SHP77 (cell line): ENCODE measurements at regions not wholly inside any gene's neighbourhood (a gene's known extent, or its start where the extent isn't known, plus 50 kb on each side); places are given as distances from the start of the nearest gene placed in this dataset.
A peak's percentile ranks its signal among the peaks of the same experiment; 100 is the strongest.
"Not testable (repeated sequence)": the region's sequence is repeated elsewhere in the genome, so short reads cannot be mapped to it uniquely, and the experiment has no call there.

Experiments
- DNase-seq, 2 experiments: peaks; one replicate each; lab custom pipeline; 2025; lab: John Stamatoyannopoulos, UW

- no peak for DNase-seq
Observed at GRCh38 chr4:187795737-187796136, 199.8 kb upstream of the ZFP42 start.

- DNase-seq, result no peak
Observed at GRCh38 chr4:187798385-187798784, 197.2 kb upstream of the ZFP42 start.

- DNase-seq, result no peak
Observed at GRCh38 chr4:187799735-187800134, 195.8 kb upstream of the ZFP42 start.

- DNase-seq, result no peak
Observed at GRCh38 chr4:187811591-187811990, 184.0 kb upstream of the ZFP42 start.

GRCh38 chr4:187814737-187815465 lies 180.7 kb upstream of the ZFP42 start:
- no peak for DNase-seq

GRCh38 chr4:187826725-187827124 lies 168.8 kb upstream of the ZFP42 start:
- DNase-seq, result peak; percentile 44 to 57

GRCh38 chr4:187827631-187828030 lies 167.9 kb upstream of the ZFP42 start:
- DNase-seq, result no peak

- DNase-seq, result no peak
Observed at GRCh38 chr4:187839765-187840164, 155.8 kb upstream of the ZFP42 start.

- DNase-seq, result no peak
Observed at GRCh38 chr4:187840814-187841213, 154.8 kb upstream of the ZFP42 start.

- no peak for DNase-seq
Observed at GRCh38 chr4:187849556-187850225, 145.9 kb upstream of the ZFP42 start.

- no peak for DNase-seq
Observed at GRCh38 chr4:187865914-187866313, 129.7 kb upstream of the ZFP42 start.

- DNase-seq, result no peak
Observed at GRCh38 chr4:187883049-187883448, 112.5 kb upstream of the ZFP42 start.

- no peak for DNase-seq
Observed at GRCh38 chr4:187883836-187884475, 111.6 kb upstream of the ZFP42 start.

GRCh38 chr4:187887906-187888305 lies 107.7 kb upstream of the ZFP42 start:
- no peak for DNase-seq

- no peak for DNase-seq
Observed at GRCh38 chr4:187889651-187890050, 105.9 kb upstream of the ZFP42 start.

GRCh38 chr4:187893418-187893817 lies 102.2 kb upstream of the ZFP42 start:
- no peak for DNase-seq

- no peak for DNase-seq
Observed at GRCh38 chr4:187903106-187903505, 92.5 kb upstream of the ZFP42 start.

- no peak for DNase-seq
Observed at GRCh38 chr4:187903700-187904099, 91.9 kb upstream of the ZFP42 start.

- DNase-seq, result no peak
Observed at GRCh38 chr4:187908079-187908561, 87.5 kb upstream of the ZFP42 start.

- DNase-seq, result no peak
Observed at GRCh38 chr4:187908731-187909130, 86.8 kb upstream of the ZFP42 start.

- DNase-seq, result no peak
Observed at GRCh38 chr4:187910741-187911140, 84.8 kb upstream of the ZFP42 start.

GRCh38 chr4:187915406-187915805 lies 80.2 kb upstream of the ZFP42 start:
- not testable (repeated sequence) for DNase-seq

GRCh38 chr4:187919966-187920365 lies 75.6 kb upstream of the ZFP42 start:
- no peak for DNase-seq
